H1 (cell line): ENCODE measurements at regions not wholly inside any gene's neighbourhood (a gene's known extent, or its start where the extent isn't known, plus 50 kb on each side); places are given as distances from the start of the nearest gene placed in this dataset.

ENCODE experiments used
- CTCF ChIA-PET: fragments of 300-600 bp; sonication (Branson Sonifier 250); formaldehyde crosslinking; loops from one replicate; lab custom pipeline; 2021; ENCODE audit not compliant: partially characterized antibody; lab: Charles Lee
- POLR2A ChIA-PET: fragments of 300-600 bp; sonication (Branson Sonifier 250); formaldehyde crosslinking; loops from one replicate; lab custom pipeline; 2021; ENCODE audit warnings: inconsistent platforms; ENCODE audit not compliant: partially characterized antibody; lab: Charles Lee
- DNase-seq, 2 experiments: peaks; one replicate each; pipeline versions ENCODE4 v3.0.0 to v3.0.0-alpha.2; 2010 to 2022; ENCODE audit warnings: low spot score in 2 of 2, low read depth in 1 of 2, mixed read lengths in 1 of 2
- FAIRE-seq: peaks from 2 replicates; lab custom pipeline; 2011; peaks lifted over from hg19 to GRCh38; lab: Jason Lieb, UNC
- H2AFZ ChIP-seq: 2 replicates; pipeline ENCODE4 v1.8.1; 2012; ENCODE audit warnings: low read length, inconsistent platforms
- H2AK5ac ChIP-seq: 2 replicates; pipeline ENCODE4 v1.6.1; 2013; ENCODE audit warnings: low read depth, low read length
- H2BK120ac ChIP-seq: replicated peaks from 2 replicates; pipeline ENCODE3; 2013; ENCODE audit warnings: low read depth, low read length, inconsistent platforms
- H2BK12ac ChIP-seq: 2 replicates; pipeline ENCODE4 v1.6.1; 2013; ENCODE audit warnings: low read depth, low read length
- H2BK15ac ChIP-seq: 2 replicates; pipeline ENCODE4 v1.6.1; 2013; ENCODE audit warnings: low read length
- H2BK20ac ChIP-seq: 2 replicates; pipeline ENCODE4 v1.6.1; 2013; ENCODE audit warnings: low read length
- H2BK5ac ChIP-seq: 2 replicates; pipeline ENCODE4 v1.6.1; 2013; ENCODE audit warnings: low read depth, low read length
- H3K14ac ChIP-seq: 2 replicates; pipeline ENCODE4 v1.6.1; 2013; ENCODE audit warnings: inconsistent platforms; ENCODE audit not compliant: insufficient read length
- H3K18ac ChIP-seq: 2 replicates; pipeline ENCODE4 v1.6.1; 2013; ENCODE audit warnings: low read length; ENCODE audit errors: extremely low read depth
- H3K23ac ChIP-seq: 2 replicates; pipeline ENCODE4 v1.6.1; 2013; ENCODE audit warnings: inconsistent platforms; ENCODE audit not compliant: insufficient read length
- H3K23me2 ChIP-seq: 2 replicates; pipeline ENCODE4 v1.6.1; 2013; ENCODE audit warnings: low read depth, low read length
- H3K27ac ChIP-seq: 2 replicates; pipeline ENCODE4 v1.6.1; 2011; ENCODE audit warnings: low read depth, low read length, inconsistent platforms
- H3K27me3 ChIP-seq, 4 experiments: replicated peaks in 1 of 4; 1 replicate in 1 of 4; 2 replicates in 3 of 4; pipeline versions ENCODE4 v1.6.1 to v1.8.1; 2011 to 2013; ENCODE audit warnings: low read length in 3 of 4, mild to moderate bottlenecking in 3 of 4, inconsistent platforms in 2 of 4, mixed read lengths in 2 of 4, moderate library complexity in 1 of 4; ENCODE audit not compliant: control insufficient read depth in 3 of 4, insufficient read depth in 3 of 4; ENCODE audit errors: extremely low read depth in 1 of 4
- H3K36me3 ChIP-seq, 4 experiments: 2 replicates each; pipeline versions ENCODE4 v1.6.1 to v1.8.1; 2011 to 2013; ENCODE audit warnings: mild to moderate bottlenecking in 4 of 4, low read length in 3 of 4, moderate library complexity in 2 of 4, control low read depth in 1 of 4, inconsistent platforms in 1 of 4; ENCODE audit not compliant: insufficient read depth in 4 of 4, control insufficient read depth in 2 of 4
- H3K4ac ChIP-seq: replicated peaks from 2 replicates; pipeline ENCODE3; 2013; ENCODE audit warnings: low read length, low read depth, mixed read lengths, inconsistent platforms; ENCODE audit not compliant: insufficient read length
- H3K4me1 ChIP-seq, 4 experiments: replicated peaks in 1 of 4; 1 replicate in 1 of 4; 2 replicates in 3 of 4; pipeline versions ENCODE4 v1.6.1 to v1.8.1; 2011 to 2013; ENCODE audit warnings: low read length in 3 of 4, inconsistent platforms in 2 of 4, mixed read lengths in 1 of 4; ENCODE audit not compliant: insufficient read depth in 4 of 4, control insufficient read depth in 3 of 4
- H3K4me2 ChIP-seq, 2 experiments: 2 replicates each; pipeline versions ENCODE4 v1.6.1 to v1.8.1; 2011 to 2013; ENCODE audit warnings: low read depth in 2 of 2, low read length in 2 of 2, control low read depth in 1 of 2, inconsistent platforms in 1 of 2, mild to moderate bottlenecking in 1 of 2; ENCODE audit not compliant: insufficient read depth in 1 of 2
- H3K4me3 ChIP-seq, 4 experiments: fragments of 200-600, 300-600 bp in 1 of 4; sonication (generic), shearing (Covaris generic), sonication (Bioruptor Twin) in 1 of 4; 2 replicates each; pipeline versions ENCODE4 v1.5.1 to v1.8.1; 2011 to 2016; ENCODE audit warnings: low read length in 4 of 4, low read depth in 3 of 4, control low read depth in 2 of 4, inconsistent platforms in 2 of 4, mild to moderate bottlenecking in 2 of 4, mixed read lengths in 1 of 4, moderate library complexity in 1 of 4; ENCODE audit not compliant: insufficient read depth in 2 of 4; ENCODE audit errors: extremely low read depth in 1 of 4
- H3K56ac ChIP-seq: replicated peaks from 2 replicates; pipeline ENCODE3; 2013; ENCODE audit warnings: low read depth, mild to moderate bottlenecking, mixed read lengths, low read length, inconsistent platforms; ENCODE audit not compliant: insufficient read length
- H3K79me1 ChIP-seq: 2 replicates; pipeline ENCODE4 v1.6.1; 2013; ENCODE audit warnings: low read depth, low read length, control low read depth
- H3K79me2 ChIP-seq, 2 experiments: 2 replicates each; pipeline versions ENCODE4 v1.6.1 to v1.8.1; 2012 to 2013; ENCODE audit warnings: low read length in 2 of 2, mild to moderate bottlenecking in 2 of 2, inconsistent platforms in 1 of 2; ENCODE audit not compliant: insufficient read depth in 2 of 2, control insufficient read depth in 1 of 2
- H3K9ac ChIP-seq, 4 experiments: replicated peaks in 1 of 4; 1 replicate in 1 of 4; 2 replicates in 3 of 4; pipeline versions ENCODE4 v1.6.1 to v1.8.1; 2011 to 2013; ENCODE audit warnings: low read depth in 3 of 4, low read length in 3 of 4, control low read depth in 2 of 4, mild to moderate bottlenecking in 2 of 4, moderate library complexity in 2 of 4, inconsistent platforms in 1 of 4; ENCODE audit errors: extremely low read depth in 1 of 4
- H3K9me3 ChIP-seq, 2 experiments: 2 replicates each; pipeline versions ENCODE4 v1.6.1 to v1.8.1; 2012 to 2013; ENCODE audit warnings: mild to moderate bottlenecking in 2 of 2, moderate library complexity in 2 of 2, control low read depth in 1 of 2, inconsistent platforms in 1 of 2, low read depth in 1 of 2, low read length in 1 of 2, mixed read lengths in 1 of 2; ENCODE audit not compliant: insufficient read depth in 2 of 2
- H4K20me1 ChIP-seq, 2 experiments: replicated peaks in 1 of 2; 2 replicates each; pipeline versions ENCODE3 to v1.8.1; 2011 to 2013; ENCODE audit warnings: inconsistent platforms in 2 of 2, low read length in 2 of 2, mild to moderate bottlenecking in 1 of 2; ENCODE audit not compliant: insufficient read depth in 2 of 2, control insufficient read depth in 1 of 2
- H4K5ac ChIP-seq: 2 replicates; pipeline ENCODE4 v1.6.1; 2013; ENCODE audit warnings: low read length, low read depth, mixed read lengths, inconsistent platforms; ENCODE audit not compliant: insufficient read length
- H4K8ac ChIP-seq: 2 replicates; pipeline ENCODE4 v1.8.0; 2013; ENCODE audit warnings: mild to moderate bottlenecking, moderate library complexity, low read length, inconsistent platforms; ENCODE audit not compliant: insufficient read depth; ENCODE audit errors: extremely low read depth
- H4K91ac ChIP-seq: replicated peaks from 2 replicates; pipeline ENCODE3; 2013; ENCODE audit warnings: low read length, mixed read lengths, inconsistent platforms; ENCODE audit not compliant: insufficient read length
- BACH1 ChIP-seq: IDR thresholded peaks from 2 replicates; pipeline ENCODE4 v1.6.1; 2012; ENCODE audit warnings: low read length, improper control_type of control experiment
- CREB1 ChIP-seq: IDR thresholded peaks from 2 replicates; pipeline ENCODE4 v1.6.1; 2012; ENCODE audit warnings: inconsistent platforms
- CTBP2 ChIP-seq: IDR thresholded peaks from 2 replicates; pipeline ENCODE4 v1.7.0; 2011; ENCODE audit warnings: borderline replicate concordance, mild to moderate bottlenecking, moderate library complexity, mixed read lengths, low read length; ENCODE audit not compliant: insufficient read depth, insufficient read length
- E2F6 ChIP-seq: IDR thresholded peaks from 2 replicates; pipeline ENCODE4 v1.6.1; 2012; ENCODE audit warnings: inconsistent platforms
- EGR1 ChIP-seq: IDR thresholded peaks from 2 replicates; pipeline ENCODE4 v1.6.1; 2011; ENCODE audit warnings: low read depth, low read length, borderline replicate concordance
- EZH2 ChIP-seq: fragments of 200-600 bp; sonication (generic); IDR thresholded peaks from 2 replicates; pipeline ENCODE4 v1.7.1; 2012; ENCODE audit warnings: low read depth, mild to moderate bottlenecking, moderate library complexity, low read length, inconsistent platforms; ENCODE audit not compliant: severe bottlenecking
- RNF2 ChIP-seq: fragments of 200-900, 300-1000 bp; sonication (generic); IDR thresholded peaks from 2 replicates; pipeline ENCODE4 v1.7.1; 2016; ENCODE audit warnings: borderline replicate concordance, low read depth, mild to moderate bottlenecking, antibody characterized with exemption, low read length; ENCODE audit not compliant: poor library complexity, severe bottlenecking; ENCODE audit errors: missing control alignments
- SRF ChIP-seq: IDR thresholded peaks from 2 replicates; pipeline ENCODE4 v1.6.1; 2011; ENCODE audit warnings: mild to moderate bottlenecking, low read depth, low read length, moderate library complexity

- no peak overlapping the region for H2AFZ ChIP-seq
- no peak for DNase-seq
- no peak overlapping the region for H4K8ac ChIP-seq
- H3K9ac ChIP-seq, result no peak overlapping the region
- H3K27ac ChIP-seq, result no peak overlapping the region
- no peak overlapping the region for H3K14ac ChIP-seq
- TF ChIP-seq CREB1, result no peak
- TF ChIP-seq E2F6, result no peak
- no peak for TF ChIP-seq CTBP2
- TF ChIP-seq EGR1, result no peak
- TF ChIP-seq EZH2, result no peak
- no peak for TF ChIP-seq BACH1
- TF ChIP-seq SRF, result no peak
- TF ChIP-seq RNF2, result no peak
- H2BK5ac ChIP-seq, result no peak overlapping the region
- H3K4me1 ChIP-seq, result no peaks in the 10 kb centered on the region
- H3K4ac ChIP-seq, result no peak overlapping the region
- H3K18ac ChIP-seq, result no peak overlapping the region
- no peak overlapping the region for H2BK120ac ChIP-seq
- no peak overlapping the region for H2BK20ac ChIP-seq
- H3K56ac ChIP-seq, result no peak overlapping the region
- H4K20me1 ChIP-seq, result no peaks in the 10 kb centered on the region
- no peaks in the 10 kb centered on the region for H3K36me3 ChIP-seq
- H2AK5ac ChIP-seq, result no peak overlapping the region
- no peak overlapping the region for H3K4me2 ChIP-seq
- no peaks in the 10 kb centered on the region; the same call in 1 of the 2 replicates for H3K23me2 ChIP-seq
- H4K91ac ChIP-seq, result no peak overlapping the region
- CTCF ChIA-PET, result interaction anchor here (1.0 kb wide), 1 partner anchor 17 kb away, joined by 3 read pairs; no protein-coding TSS in a partner anchor
- no peaks in the 10 kb centered on the region for H3K79me1 ChIP-seq
- H3K79me2 ChIP-seq, result no peaks in the 10 kb centered on the region
- no peak overlapping the region for H3K23ac ChIP-seq
- FAIRE-seq, result no peak
- no peaks in the 10 kb centered on the region for H3K9me3 ChIP-seq
- no peak overlapping the region for H4K5ac ChIP-seq
- no peak overlapping the region for H3K4me3 ChIP-seq
- no peak overlapping the region for H2BK15ac ChIP-seq
- POLR2A ChIA-PET, result no interaction called here
- no peak overlapping the region for H2BK12ac ChIP-seq
- peaks cover 0 to 2% (median 0%) of the 10 kb centered on the region in 4 experiments; a peak in 1 of 7 replicates for H3K27me3 ChIP-seq
These were observed 302.9 kb upstream of the ARHGEF26 start for GRCh38 chr3:153818338-153818737.
